ENCODE measurements at regions not wholly inside any gene's neighbourhood (a gene's known extent, or its start where the extent isn't known, plus 50 kb on each side); places are given as distances from the start of the nearest gene placed in this dataset.

DNA sequence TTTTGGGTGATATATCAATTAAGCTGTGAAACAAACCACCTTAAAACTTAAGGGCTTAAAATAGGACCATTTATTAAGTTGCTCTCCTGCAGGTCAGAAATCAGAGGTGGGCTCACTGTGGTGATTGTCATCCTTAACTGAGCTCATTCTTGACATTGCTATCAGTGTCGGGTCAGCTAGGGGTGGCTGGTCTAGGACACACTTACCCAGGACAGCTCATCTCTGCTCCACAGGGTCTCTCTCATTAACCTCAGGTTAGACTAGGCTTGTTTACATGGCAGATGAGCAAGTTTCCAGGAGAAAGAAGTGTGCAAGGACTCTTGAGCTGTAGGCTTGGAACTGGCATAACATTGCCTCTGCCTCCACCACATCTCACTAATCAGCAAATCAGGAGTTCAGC lies 601.0 kb upstream of the RAG2 start (continued):
- TF ChIP-seq, protein P1, sequence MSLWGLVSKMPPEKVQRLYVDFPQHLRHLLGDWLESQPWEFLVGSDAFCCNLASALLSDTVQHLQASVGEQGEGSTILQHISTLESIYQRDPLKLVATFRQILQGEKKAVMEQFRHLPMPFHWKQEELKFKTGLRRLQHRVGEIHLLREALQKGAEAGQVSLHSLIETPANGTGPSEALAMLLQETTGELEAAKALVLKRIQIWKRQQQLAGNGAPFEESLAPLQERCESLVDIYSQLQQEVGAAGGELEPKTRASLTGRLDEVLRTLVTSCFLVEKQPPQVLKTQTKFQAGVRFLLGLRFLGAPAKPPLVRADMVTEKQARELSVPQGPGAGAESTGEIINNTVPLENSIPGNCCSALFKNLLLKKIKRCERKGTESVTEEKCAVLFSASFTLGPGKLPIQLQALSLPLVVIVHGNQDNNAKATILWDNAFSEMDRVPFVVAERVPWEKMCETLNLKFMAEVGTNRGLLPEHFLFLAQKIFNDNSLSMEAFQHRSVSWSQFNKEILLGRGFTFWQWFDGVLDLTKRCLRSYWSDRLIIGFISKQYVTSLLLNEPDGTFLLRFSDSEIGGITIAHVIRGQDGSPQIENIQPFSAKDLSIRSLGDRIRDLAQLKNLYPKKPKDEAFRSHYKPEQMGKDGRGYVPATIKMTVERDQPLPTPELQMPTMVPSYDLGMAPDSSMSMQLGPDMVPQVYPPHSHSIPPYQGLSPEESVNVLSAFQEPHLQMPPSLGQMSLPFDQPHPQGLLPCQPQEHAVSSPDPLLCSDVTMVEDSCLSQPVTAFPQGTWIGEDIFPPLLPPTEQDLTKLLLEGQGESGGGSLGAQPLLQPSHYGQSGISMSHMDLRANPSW (CRISPR knock-in tag; conservative IDR thresholded peaks at IDR 0.05; ENCODE audit: low read depth), result no peak

DNA sequence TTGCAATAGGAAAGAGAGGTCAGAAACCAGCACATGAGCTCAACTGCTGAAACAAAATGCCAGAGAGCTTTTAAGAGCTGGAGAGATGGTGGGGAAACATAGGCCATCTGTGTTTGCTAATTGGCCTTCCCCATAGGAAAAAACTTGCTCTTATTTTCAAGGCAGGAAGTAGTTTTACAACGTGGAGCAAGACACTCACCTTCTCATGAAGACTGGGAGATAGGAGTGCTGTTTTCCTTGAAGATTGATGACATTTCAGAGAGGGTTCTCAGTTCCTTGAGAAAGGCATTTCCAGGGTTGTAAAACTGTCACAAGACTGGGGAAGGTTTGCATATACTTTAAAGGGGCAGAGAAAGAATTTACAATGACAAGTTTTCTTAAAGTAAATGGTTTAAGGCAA lies 586.3 kb upstream of the RAG2 start:
- Mint-ChIP-seq H3K4me1 (no peaks in the 10 kb centered on the region), H3K36me3 (peaks cover 67% of the 10 kb centered on the region), H3K27ac (no peak overlapping the region), H3K27me3 (ENCODE audit: low read depth) (no peaks in the 10 kb centered on the region; the same call in 1 of the 2 replicates), H3K9me3 (peaks cover 80% of the 10 kb centered on the region), H3K4me3 (no peak overlapping the region)
- ATAC-seq, result no peak
- no peak for TF ChIP-seq TEAD1 (CRISPR knock-in tag; IDR thresholded peaks at IDR 0.05)
- TF ChIP-seq, protein P2, sequence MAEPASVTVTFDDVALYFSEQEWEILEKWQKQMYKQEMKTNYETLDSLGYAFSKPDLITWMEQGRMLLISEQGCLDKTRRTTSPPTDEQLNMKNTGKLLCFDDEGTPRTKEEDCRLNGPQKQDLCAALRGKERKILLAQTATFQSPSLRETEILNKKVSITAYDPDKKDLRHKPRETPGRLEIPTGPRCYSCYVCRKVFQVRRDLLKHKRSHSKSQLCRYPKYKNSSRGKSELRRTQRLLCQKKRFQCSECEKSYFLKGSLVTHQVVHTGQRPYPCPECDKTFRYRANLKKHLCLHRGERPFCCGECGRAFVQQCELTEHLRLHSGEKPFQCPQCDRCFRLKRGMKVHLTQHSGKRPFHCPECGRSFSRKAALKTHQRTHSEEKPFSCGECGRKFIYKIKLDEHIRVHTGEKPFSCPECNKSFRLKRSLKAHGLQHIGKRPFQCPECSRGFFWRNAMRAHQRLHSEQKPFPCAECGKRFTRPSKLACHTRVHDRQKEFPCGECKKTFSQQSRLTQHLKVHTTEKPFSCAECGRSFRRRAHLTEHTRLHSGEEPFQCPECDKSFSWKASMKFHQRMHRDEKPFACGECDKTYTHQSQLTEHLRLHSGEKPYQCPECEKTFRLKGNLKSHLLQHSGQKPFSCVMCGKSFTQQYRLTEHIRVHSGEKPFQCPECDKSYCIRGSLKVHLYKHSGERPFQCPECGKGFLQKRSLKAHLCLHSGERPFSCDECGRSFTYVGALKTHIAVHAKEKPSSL (CRISPR knock-in tag; conservative IDR thresholded peaks at IDR 0.05), result no peak
- TF ChIP-seq HMGA2 (CRISPR knock-in tag; IDR thresholded peaks at IDR 0.05), result no peak
- TF ChIP-seq ETV6 (CRISPR knock-in tag; IDR thresholded peaks at IDR 0.05), result no peak
- TF ChIP-seq, protein P3, sequence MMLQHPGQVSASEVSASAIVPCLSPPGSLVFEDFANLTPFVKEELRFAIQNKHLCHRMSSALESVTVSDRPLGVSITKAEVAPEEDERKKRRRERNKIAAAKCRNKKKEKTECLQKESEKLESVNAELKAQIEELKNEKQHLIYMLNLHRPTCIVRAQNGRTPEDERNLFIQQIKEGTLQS (CRISPR knock-in tag; conservative IDR thresholded peaks at IDR 0.05), result no peak
- ChIA-PET POLR2A (no interaction called here), CTCF (no interaction called here)
- no peak for DNase-seq (ENCODE audit: low spot score)

DNA sequence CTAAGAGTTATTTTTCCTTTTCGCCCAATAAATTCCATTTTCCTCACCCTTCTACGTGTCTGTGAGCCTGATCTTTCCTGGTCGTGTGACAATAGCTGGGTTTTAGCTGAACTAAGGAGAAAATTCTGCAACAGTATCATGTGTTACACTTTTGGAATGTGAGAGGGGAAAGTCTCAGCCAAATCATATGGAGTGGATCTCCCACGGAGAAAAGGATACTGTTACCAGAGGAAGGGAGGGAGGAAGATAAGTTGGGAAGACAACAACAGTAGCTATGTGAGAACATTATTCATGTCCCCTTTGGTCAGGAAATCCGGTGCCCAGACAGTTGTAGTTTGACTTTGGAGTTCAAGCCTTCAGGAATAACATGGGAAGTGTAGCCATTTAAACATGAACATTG lies 584.0 kb upstream of the RAG2 start:
- Mint-ChIP-seq H3K27ac (no peak overlapping the region), H3K36me3 (peaks cover 65% of the 10 kb centered on the region), H3K27me3 (ENCODE audit: low read depth) (no peaks in the 10 kb centered on the region; the same call in 1 of the 2 replicates), H3K9me3 (peaks cover 75% of the 10 kb centered on the region), H3K4me3 (no peak overlapping the region), H3K4me1 (no peaks in the 10 kb centered on the region)
- ChIA-PET CTCF (no interaction called here), POLR2A (no interaction called here)
- no peak for DNase-seq (ENCODE audit: low spot score)
- TF ChIP-seq ATF1 (CRISPR knock-in tag; IDR thresholded peaks at IDR 0.05) (no peak), ZNF138 (CRISPR knock-in tag; conservative IDR thresholded peaks at IDR 0.05) (no peak), MXD4 (CRISPR knock-in tag; IDR thresholded peaks at IDR 0.05; ENCODE audit: borderline replicate concordance) (no peak)
- TF ChIP-seq, protein P4, sequence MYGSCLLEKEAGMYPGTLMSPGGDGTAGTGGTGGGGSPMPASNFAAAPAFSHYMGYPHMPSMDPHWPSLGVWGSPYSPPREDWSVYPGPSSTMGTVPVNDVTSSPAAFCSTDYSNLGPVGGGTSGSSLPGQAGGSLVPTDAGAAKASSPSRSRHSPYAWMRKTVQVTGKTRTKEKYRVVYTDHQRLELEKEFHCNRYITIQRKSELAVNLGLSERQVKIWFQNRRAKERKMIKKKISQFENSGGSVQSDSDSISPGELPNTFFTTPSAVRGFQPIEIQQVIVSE (CRISPR knock-in tag; IDR thresholded peaks at IDR 0.05; ENCODE audit: borderline replicate concordance), result no peak
- TF ChIP-seq, protein P5, sequence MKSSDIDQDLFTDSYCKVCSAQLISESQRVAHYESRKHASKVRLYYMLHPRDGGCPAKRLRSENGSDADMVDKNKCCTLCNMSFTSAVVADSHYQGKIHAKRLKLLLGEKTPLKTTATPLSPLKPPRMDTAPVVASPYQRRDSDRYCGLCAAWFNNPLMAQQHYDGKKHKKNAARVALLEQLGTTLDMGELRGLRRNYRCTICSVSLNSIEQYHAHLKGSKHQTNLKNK (CRISPR knock-in tag; IDR thresholded peaks at IDR 0.05), result no peak
- TF ChIP-seq, protein P6, sequence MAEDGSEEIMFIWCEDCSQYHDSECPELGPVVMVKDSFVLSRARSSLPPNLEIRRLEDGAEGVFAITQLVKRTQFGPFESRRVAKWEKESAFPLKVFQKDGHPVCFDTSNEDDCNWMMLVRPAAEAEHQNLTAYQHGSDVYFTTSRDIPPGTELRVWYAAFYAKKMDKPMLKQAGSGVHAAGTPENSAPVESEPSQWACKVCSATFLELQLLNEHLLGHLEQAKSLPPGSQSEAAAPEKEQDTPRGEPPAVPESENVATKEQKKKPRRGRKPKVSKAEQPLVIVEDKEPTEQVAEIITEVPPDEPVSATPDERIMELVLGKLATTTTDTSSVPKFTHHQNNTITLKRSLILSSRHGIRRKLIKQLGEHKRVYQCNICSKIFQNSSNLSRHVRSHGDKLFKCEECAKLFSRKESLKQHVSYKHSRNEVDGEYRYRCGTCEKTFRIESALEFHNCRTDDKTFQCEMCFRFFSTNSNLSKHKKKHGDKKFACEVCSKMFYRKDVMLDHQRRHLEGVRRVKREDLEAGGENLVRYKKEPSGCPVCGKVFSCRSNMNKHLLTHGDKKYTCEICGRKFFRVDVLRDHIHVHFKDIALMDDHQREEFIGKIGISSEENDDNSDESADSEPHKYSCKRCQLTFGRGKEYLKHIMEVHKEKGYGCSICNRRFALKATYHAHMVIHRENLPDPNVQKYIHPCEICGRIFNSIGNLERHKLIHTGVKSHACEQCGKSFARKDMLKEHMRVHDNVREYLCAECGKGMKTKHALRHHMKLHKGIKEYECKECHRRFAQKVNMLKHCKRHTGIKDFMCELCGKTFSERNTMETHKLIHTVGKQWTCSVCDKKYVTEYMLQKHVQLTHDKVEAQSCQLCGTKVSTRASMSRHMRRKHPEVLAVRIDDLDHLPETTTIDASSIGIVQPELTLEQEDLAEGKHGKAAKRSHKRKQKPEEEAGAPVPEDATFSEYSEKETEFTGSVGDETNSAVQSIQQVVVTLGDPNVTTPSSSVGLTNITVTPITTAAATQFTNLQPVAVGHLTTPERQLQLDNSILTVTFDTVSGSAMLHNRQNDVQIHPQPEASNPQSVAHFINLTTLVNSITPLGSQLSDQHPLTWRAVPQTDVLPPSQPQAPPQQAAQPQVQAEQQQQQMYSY (CRISPR knock-in tag; IDR thresholded peaks at IDR 0.05), result no peak
- ATAC-seq, result no peak

Data from WTC11 (cell line).